SK-N-SH (cell line): ENCODE measurements at regions not wholly inside any gene's neighbourhood (a gene's known extent, or its start where the extent isn't known, plus 50 kb on each side); places are given as distances from the start of the nearest gene placed in this dataset.

Experiments used
- CTCF ChIA-PET: fragments of 300-600, 350-600 bp; formaldehyde crosslinking; extraction: SDS; loops from one replicate; lab custom pipeline; 2021; lab: Yijun Ruan, JAX
- POLR2A ChIA-PET: fragments of 350-600 bp; sonication (Branson Sonifier 250); formaldehyde crosslinking; extraction: SDS; loops from one replicate; lab custom pipeline; 2020; ENCODE audit warnings: antibody characterized with exemption, inconsistent platforms; lab: Yijun Ruan, JAX
- DNase-seq: peaks from one replicate; pipeline ENCODE4 v3.0.0; 2012
- H2AFZ ChIP-seq: fragments of 200-600 bp; sonication (generic); 2 replicates; pipeline ENCODE4 v1.8.1; 2016; ENCODE audit warnings: antibody characterized with exemption, mild to moderate bottlenecking, low read depth
- H3F3A ChIP-seq: fragments of 200-600 bp; sonication (generic); replicated peaks from 2 replicates; pipeline ENCODE3; 2016; ENCODE audit warnings: antibody characterized with exemption, mild to moderate bottlenecking; ENCODE audit not compliant: insufficient read depth
- H3K27ac ChIP-seq, 2 experiments: fragments of 200-500 bp in 1 of 2; fragments of 200-600 bp in 1 of 2; sonication (Bioruptor generic) in 1 of 2; sonication (generic), shearing (Covaris generic) in 1 of 2; 2 replicates each; pipeline versions ENCODE4 v1.5.1 to v1.6.1; 2014 to 2016; ENCODE audit warnings: low read depth in 2 of 2, inconsistent platforms in 1 of 2, low read length in 1 of 2, mild to moderate bottlenecking in 1 of 2, mixed read lengths in 1 of 2
- H3K27me3 ChIP-seq: fragments of 200-600 bp; sonication (generic), shearing (Covaris generic); 2 replicates; pipeline ENCODE4 v1.6.1; 2016; ENCODE audit warnings: mixed run types; ENCODE audit not compliant: insufficient read depth
- H3K36me3 ChIP-seq, 2 experiments: fragments of 200-500 bp in 1 of 2; fragments of 200-600 bp in 1 of 2; sonication (Bioruptor generic) in 1 of 2; sonication (generic) in 1 of 2; replicated peaks in 1 of 2; 2 replicates each; pipeline versions ENCODE3 to v1.5.1; 2014 to 2016; ENCODE audit warnings: low read length in 1 of 2, mild to moderate bottlenecking in 1 of 2; ENCODE audit not compliant: insufficient read depth in 2 of 2, control insufficient read depth in 1 of 2
- H3K4me1 ChIP-seq, 2 experiments: fragments of 200-500 bp in 1 of 2; fragments of 200-600 bp in 1 of 2; sonication (Bioruptor generic) in 1 of 2; sonication (generic), shearing (Covaris generic) in 1 of 2; 2 replicates each; pipeline versions ENCODE4 v1.5.1 to v1.6.1; 2014 to 2016; ENCODE audit warnings: low read depth in 1 of 2, low read length in 1 of 2, mixed run types in 1 of 2; ENCODE audit not compliant: insufficient read depth in 2 of 2, control insufficient read depth in 1 of 2
- H3K4me2 ChIP-seq: fragments of 200-600 bp; sonication (generic), shearing (Covaris generic); 2 replicates; pipeline ENCODE4 v1.6.1; 2017; ENCODE audit warnings: mixed run types
- H3K4me3 ChIP-seq, 2 experiments: fragments of 200-500 bp in 1 of 2; fragments of 200-600 bp in 1 of 2; sonication (Bioruptor generic) in 1 of 2; sonication (generic), shearing (Covaris generic) in 1 of 2; 2 replicates each; pipeline versions ENCODE4 v1.5.1 to v1.8.1; 2014 to 2016; ENCODE audit warnings: low read depth in 2 of 2, inconsistent platforms in 1 of 2, low read length in 1 of 2, mild to moderate bottlenecking in 1 of 2, mixed read lengths in 1 of 2, moderate library complexity in 1 of 2
- H3K79me2 ChIP-seq: fragments of 200-600 bp; sonication (generic); 2 replicates; pipeline ENCODE4 v1.8.1; 2017; ENCODE audit warnings: mild to moderate bottlenecking; ENCODE audit not compliant: insufficient read depth
- H3K9ac ChIP-seq: fragments of 200-600 bp; sonication (generic); 2 replicates; pipeline ENCODE4 v1.6.1; 2017; ENCODE audit warnings: mixed run types
- H3K9me2 ChIP-seq: fragments of 200-600 bp; sonication (generic); 2 replicates; pipeline ENCODE4 v1.6.1; 2017; ENCODE audit warnings: mixed run types
- H3K9me3 ChIP-seq: fragments of 200-600 bp; sonication (generic); 2 replicates; pipeline ENCODE4 v1.6.1; 2017; ENCODE audit warnings: mixed run types, mild to moderate bottlenecking, moderate library complexity
- H4K20me1 ChIP-seq: fragments of 200-600 bp; sonication (generic); 2 replicates; pipeline ENCODE4 v1.6.1; 2017; ENCODE audit warnings: mild to moderate bottlenecking, mixed run types; ENCODE audit not compliant: insufficient read depth
- ELF1 ChIP-seq: IDR thresholded peaks from 2 replicates; pipeline ENCODE4 v1.4.0; 2012
- EP300 ChIP-seq, 2 experiments: IDR thresholded peaks; 2 replicates each; pipeline versions ENCODE4 v1.4.0 to v1.6.1; 2012; ENCODE audit warnings: borderline replicate concordance in 1 of 2, low read depth in 1 of 2, low read length in 1 of 2
- FOXM1 ChIP-seq: IDR thresholded peaks from 2 replicates; pipeline ENCODE4 v1.4.0; 2012; ENCODE audit warnings: low read depth, mild to moderate bottlenecking
- GATA2 ChIP-seq: sonication (generic); formaldehyde crosslinking; IDR thresholded peaks from 2 replicates; pipeline ENCODE4 v1.5.0; 2020; ENCODE audit warnings: mild to moderate bottlenecking, missing genetic modification reagents
- JUND ChIP-seq: IDR thresholded peaks from 2 replicates; pipeline ENCODE4 v1.4.0; 2012
- MEF2A ChIP-seq: IDR thresholded peaks from 2 replicates; pipeline ENCODE4 v1.4.0; 2012; ENCODE audit warnings: low read depth, borderline replicate concordance
- NFIC ChIP-seq: IDR thresholded peaks from 2 replicates; pipeline ENCODE4 v1.4.0; 2012; ENCODE audit warnings: borderline replicate concordance
- RAD21 ChIP-seq: IDR thresholded peaks from 2 replicates; pipeline ENCODE4 v1.6.1; 2012; ENCODE audit warnings: mild to moderate bottlenecking, low read length
- RFX5 ChIP-seq: IDR thresholded peaks from 2 replicates; pipeline ENCODE4 v1.6.1; 2012; ENCODE audit warnings: mild to moderate bottlenecking, improper control_type of control experiment, low read length
- TAF1 ChIP-seq: IDR thresholded peaks from 2 replicates; pipeline ENCODE4 v1.6.1; 2012; ENCODE audit warnings: low read depth, mild to moderate bottlenecking, low read length, moderate library complexity, borderline replicate concordance
- TEAD4 ChIP-seq: IDR thresholded peaks from 2 replicates; pipeline ENCODE4 v1.4.0; 2012; ENCODE audit warnings: mild to moderate bottlenecking, borderline replicate concordance; ENCODE audit not compliant: insufficient read depth
- ZBTB33 ChIP-seq: IDR thresholded peaks from 2 replicates; pipeline ENCODE4 v1.4.0; 2012; ENCODE audit warnings: low read depth, borderline replicate concordance
- WGBS: methylation state at CpG from one replicate; pipeline ENCODE4 v1.1.6; 2017; ENCODE audit warnings: low lambda C conversion rate; 5-methylcytosine and 5-hydroxymethylcytosine counted together
- TF ChIP-seq, protein P1 (sequence below): fragments of 200-600 bp; sonication (generic); IDR thresholded peaks from 2 replicates; pipeline ENCODE4 v1.6.1; 2017; ENCODE audit warnings: antibody characterized with exemption, mild to moderate bottlenecking, moderate library complexity
- TF ChIP-seq, protein P2 (sequence below): fragments of 150-350 bp; IDR thresholded peaks from 2 replicates; pipeline ENCODE4 v1.6.1; 2017; ENCODE audit warnings: antibody characterized with exemption, low read length, low read depth, borderline replicate concordance

DNA sequence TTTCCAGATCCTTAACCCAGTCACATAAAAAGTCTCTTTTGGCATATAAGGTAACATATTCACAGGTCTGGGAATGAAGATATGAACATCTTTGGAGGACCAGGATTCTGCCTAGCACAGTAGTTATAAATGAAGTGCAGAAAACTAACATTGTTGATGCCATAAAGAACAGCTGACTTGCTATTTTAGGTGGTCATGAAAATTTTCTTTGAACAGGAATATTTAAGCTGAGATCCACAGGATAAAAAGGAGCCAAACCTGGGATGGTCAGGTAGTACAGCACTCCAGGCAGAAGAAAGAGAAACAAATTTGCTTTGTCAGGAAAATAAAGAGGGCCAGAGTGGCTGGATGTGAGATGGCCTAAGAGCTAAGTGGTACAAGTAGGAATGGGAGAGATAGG lies 80.0 kb downstream of the CENPW start:
- TF ChIP-seq TAF1 (no peak), ZBTB33 (no peak), ELF1 (no peak), MEF2A (no peak), RFX5 (no peak), FOXM1 (no peak), JUND (no peak), NFIC (no peak)
- TF ChIP-seq, protein P1, sequence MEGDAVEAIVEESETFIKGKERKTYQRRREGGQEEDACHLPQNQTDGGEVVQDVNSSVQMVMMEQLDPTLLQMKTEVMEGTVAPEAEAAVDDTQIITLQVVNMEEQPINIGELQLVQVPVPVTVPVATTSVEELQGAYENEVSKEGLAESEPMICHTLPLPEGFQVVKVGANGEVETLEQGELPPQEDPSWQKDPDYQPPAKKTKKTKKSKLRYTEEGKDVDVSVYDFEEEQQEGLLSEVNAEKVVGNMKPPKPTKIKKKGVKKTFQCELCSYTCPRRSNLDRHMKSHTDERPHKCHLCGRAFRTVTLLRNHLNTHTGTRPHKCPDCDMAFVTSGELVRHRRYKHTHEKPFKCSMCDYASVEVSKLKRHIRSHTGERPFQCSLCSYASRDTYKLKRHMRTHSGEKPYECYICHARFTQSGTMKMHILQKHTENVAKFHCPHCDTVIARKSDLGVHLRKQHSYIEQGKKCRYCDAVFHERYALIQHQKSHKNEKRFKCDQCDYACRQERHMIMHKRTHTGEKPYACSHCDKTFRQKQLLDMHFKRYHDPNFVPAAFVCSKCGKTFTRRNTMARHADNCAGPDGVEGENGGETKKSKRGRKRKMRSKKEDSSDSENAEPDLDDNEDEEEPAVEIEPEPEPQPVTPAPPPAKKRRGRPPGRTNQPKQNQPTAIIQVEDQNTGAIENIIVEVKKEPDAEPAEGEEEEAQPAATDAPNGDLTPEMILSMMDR = no peak
- Histone ChIP-seq H3K4me2 (no peak overlapping the region), H4K20me1 (no peaks in the 10 kb centered on the region), H3K27me3 (no peaks in the 10 kb centered on the region), H3K27ac (no peak overlapping the region), H3K9me2 (no peaks in the 10 kb centered on the region), H3K4me3 (no peak overlapping the region), H3K9me3 (no peaks in the 10 kb centered on the region), H3K9ac (no peak overlapping the region), H3K36me3 (no peaks in the 10 kb centered on the region), H2AFZ (no peak overlapping the region), H3F3A (no peaks in the 10 kb centered on the region), H3K4me1 (no peaks in the 10 kb centered on the region), H3K79me2 (no peaks in the 10 kb centered on the region)
- CTCF ChIA-PET = no interaction called here
- POLR2A ChIA-PET = no interaction called here
- no peak for DNase-seq

DNA sequence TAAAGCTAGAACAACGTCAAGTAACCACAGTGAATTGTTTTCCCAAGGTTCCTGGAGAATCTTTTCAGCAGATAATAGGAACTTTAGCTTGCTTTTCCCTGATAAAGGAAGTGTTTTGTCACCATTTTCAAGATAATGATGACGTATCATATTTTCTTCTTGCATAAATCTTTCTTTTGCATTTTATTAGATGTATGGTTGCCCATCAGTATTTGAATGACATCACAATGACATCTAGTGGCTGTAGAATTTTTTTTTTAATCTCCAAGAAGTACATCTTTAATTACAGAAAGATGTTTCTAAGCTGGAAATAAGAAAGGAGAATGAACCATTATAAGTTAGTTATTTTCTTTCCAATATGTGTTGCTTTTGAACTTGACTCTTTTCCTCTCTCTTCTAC lies 83.0 kb downstream of the CENPW start:
- no peak for DNase-seq
- Histone ChIP-seq H3K36me3 (no peaks in the 10 kb centered on the region), H3F3A (no peaks in the 10 kb centered on the region), H3K4me2 (no peak overlapping the region), H3K27me3 (no peaks in the 10 kb centered on the region), H3K9ac (no peak overlapping the region), H3K9me3 (no peaks in the 10 kb centered on the region)
- WGBS = 49% methylated on average over 2 of the region's 2 CpGs
- CTCF ChIA-PET = interaction anchor here (0.7 to 1.2 kb wide), 4 partner anchors 194 to 387 kb away, joined by 3 to 4 read pairs (median 3); no protein-coding TSS in a partner anchor
- POLR2A ChIA-PET = no interaction called here
- TF ChIP-seq EP300 (IDR thresholded peaks at IDR 0.05; ENCODE audit: borderline replicate concordance in 1 of 2, low read depth in 1 of 2, low read length in 1 of 2) (no peak), GATA2 (no peak), TEAD4 (no peak), RAD21 (peak; percentile 41)
- TF ChIP-seq, protein P2, sequence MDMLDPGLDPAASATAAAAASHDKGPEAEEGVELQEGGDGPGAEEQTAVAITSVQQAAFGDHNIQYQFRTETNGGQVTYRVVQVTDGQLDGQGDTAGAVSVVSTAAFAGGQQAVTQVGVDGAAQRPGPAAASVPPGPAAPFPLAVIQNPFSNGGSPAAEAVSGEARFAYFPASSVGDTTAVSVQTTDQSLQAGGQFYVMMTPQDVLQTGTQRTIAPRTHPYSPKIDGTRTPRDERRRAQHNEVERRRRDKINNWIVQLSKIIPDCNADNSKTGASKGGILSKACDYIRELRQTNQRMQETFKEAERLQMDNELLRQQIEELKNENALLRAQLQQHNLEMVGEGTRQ = no peak
- TF ChIP-seq, protein P1 = peak; percentile 18; the same call in 1 of the 2 replicates
- TF ChIP-seq, all 33 proteins: peak for 2
- Histone ChIP-seq H3K4me1 (no peaks in the 10 kb centered on the region), H3K9me2 (no peaks in the 10 kb centered on the region), H3K27ac (no peak overlapping the region), H4K20me1 (no peaks in the 10 kb centered on the region), H3K79me2 (no peaks in the 10 kb centered on the region), H2AFZ (no peak overlapping the region), H3K4me3 (no peak overlapping the region)
